ENCODE measurements at regions not wholly inside any gene's neighbourhood (a gene's known extent, or its start where the extent isn't known, plus 50 kb on each side); places are given as distances from the start of the nearest gene placed in this dataset.

GRCh38 chr14:55773984-55774545, 194.1 kb downstream of the KTN1 start:
- TF ChIP-seq CTCF (IDR thresholded peaks at IDR 0.05) (no peak), POLR2A (IDR thresholded peaks at IDR 0.05) (no peak)

Data from thyroid gland (tissue), 4 donors.